Lower lobe of right lung (tissue), 2 donors: ENCODE measurements at regions not wholly inside any gene's neighbourhood (a gene's known extent, or its start where the extent isn't known, plus 50 kb on each side); places are given as distances from the start of the nearest gene placed in this dataset.
"Not testable (repeated sequence)": the region's sequence is repeated elsewhere in the genome, so short reads cannot be mapped to it uniquely, and the experiment has no call there.

Experiments
- ATAC-seq, 2 donors: fragments of 200-7000 bp; cut with Tn5 transposase; one replicate each; pipeline ENCODE4 v1.9.1; 2020 to 2022; ENCODE audit warnings: mild to moderate bottlenecking in 2 of 2, moderate library complexity in 2 of 2
- DNase-seq: peaks from one replicate; pipeline ENCODE4 v3.0.0-alpha.2; 2020
- H3K27ac ChIP-seq: fragments of 200-600 bp; one replicate; pipeline ENCODE4 v1.8.0; 2022
- H3K27me3 ChIP-seq: fragments of 200-600 bp; one replicate; pipeline ENCODE4 v1.8.0; 2022; ENCODE audit warnings: low read depth
- H3K36me3 ChIP-seq: fragments of 200-600 bp; one replicate; pipeline ENCODE4 v1.8.0; 2022; ENCODE audit warnings: mild to moderate bottlenecking
- H3K4me1 ChIP-seq: fragments of 200-600 bp; one replicate; pipeline ENCODE4 v1.8.0; 2022
- H3K4me3 ChIP-seq: fragments of 200-600 bp; one replicate; pipeline ENCODE4 v1.8.0; 2022; ENCODE audit warnings: mild to moderate bottlenecking
- H3K9me3 ChIP-seq: fragments of 200-600 bp; one replicate; pipeline ENCODE4 v1.8.0; 2022
- CTCF ChIP-seq: fragments of 200-600 bp; IDR thresholded peaks from one replicate; pipeline ENCODE4 v1.8.0; 2022; ENCODE audit warnings: antibody characterized with exemption, mild to moderate bottlenecking
- intact Hi-C: fragments of 100-400 bp; cut with DNase I; formaldehyde crosslinking; loops from one replicate; pipeline ENCODE4 v1.11.0; 2022
- donor health status: DM: no; HTN: yes; CAD: no; lungs with severe emphysema.

GRCh38 chr7:159321278-159321677 lies 176.6 kb upstream of the VIPR2 start:
- ATAC-seq: no peak
- TF ChIP-seq CTCF: no peak
- no peak overlapping the region for H3K27ac ChIP-seq
- no peaks in the 10 kb centered on the region for H3K4me1 ChIP-seq
- no peaks in the 10 kb centered on the region for H3K9me3 ChIP-seq
- no peaks in the 10 kb centered on the region for H3K36me3 ChIP-seq
- no peaks in the 10 kb centered on the region for H3K27me3 ChIP-seq
- intact Hi-C loops: no loop called here
- no peak overlapping the region for H3K4me3 ChIP-seq
- DNase-seq: no peak

GRCh38 chr7:159318682-159319351 lies 174.2 kb upstream of the VIPR2 start:
- Histone ChIP-seq H3K36me3 (no peaks in the 10 kb centered on the region), H3K4me3 (no peak overlapping the region), H3K4me1 (no peaks in the 10 kb centered on the region), H3K27me3 (no peaks in the 10 kb centered on the region), H3K27ac (no peak overlapping the region), H3K9me3 (no peaks in the 10 kb centered on the region)
- DNase-seq (no peak), ATAC-seq (no peak)
- intact Hi-C loops: no loop called here
- no peak for TF ChIP-seq CTCF

GRCh38 chr7:159317294-159317693 lies 172.6 kb upstream of the VIPR2 start:
- TF ChIP-seq CTCF: no peak
- Histone ChIP-seq H3K4me3 (no peak overlapping the region), H3K9me3 (no peaks in the 10 kb centered on the region), H3K36me3 (no peaks in the 10 kb centered on the region), H3K27me3 (no peaks in the 10 kb centered on the region), H3K4me1 (no peaks in the 10 kb centered on the region), H3K27ac (no peak overlapping the region)
- intact Hi-C loops: no loop called here
- DNase-seq: no peak
- no peak for ATAC-seq

GRCh38 chr7:159311172-159311494 lies 166.5 kb upstream of the VIPR2 start:
- no peaks in the 10 kb centered on the region for H3K36me3 ChIP-seq
- no peak for TF ChIP-seq CTCF
- intact Hi-C loops: no loop called here
- no peaks in the 10 kb centered on the region for H3K4me1 ChIP-seq
- H3K9me3 ChIP-seq: no peaks in the 10 kb centered on the region
- H3K27ac ChIP-seq: no peak overlapping the region
- H3K27me3 ChIP-seq: no peaks in the 10 kb centered on the region
- ATAC-seq (no peak), DNase-seq (no peak)
- H3K4me3 ChIP-seq: no peak overlapping the region

GRCh38 chr7:159310457-159311171 lies 165.9 kb upstream of the VIPR2 start:
- Histone ChIP-seq H3K4me3 (no peak overlapping the region), H3K9me3 (no peaks in the 10 kb centered on the region), H3K27ac (no peak overlapping the region), H3K27me3 (no peaks in the 10 kb centered on the region), H3K36me3 (no peaks in the 10 kb centered on the region), H3K4me1 (no peaks in the 10 kb centered on the region)
- no peak for TF ChIP-seq CTCF
- intact Hi-C loops: no loop called here
- ATAC-seq: no peak
- no peak for DNase-seq

- DNase-seq, H3K4me3 ChIP-seq, H3K27me3 ChIP-seq, H3K4me1 ChIP-seq, ATAC-seq, H3K9me3 ChIP-seq, intact Hi-C loops, H3K36me3 ChIP-seq, H3K27ac ChIP-seq: not testable (repeated sequence)
These were observed 164.5 kb upstream of the VIPR2 start for GRCh38 chr7:159309214-159309613.
